GM12891 (cell line): ENCODE measurements at regions not wholly inside any gene's neighbourhood (a gene's known extent, or its start where the extent isn't known, plus 50 kb on each side); places are given as distances from the start of the nearest gene placed in this dataset.

ENCODE experiments used
- POLR2A ChIP-seq: IDR thresholded peaks from 2 replicates; pipeline ENCODE4 v1.6.1; 2011; ENCODE audit warnings: low read depth, low read length, control low read depth
- POLR2AphosphoS5 ChIP-seq: IDR thresholded peaks from 2 replicates; pipeline ENCODE4 v1.6.1; 2011; ENCODE audit warnings: low read depth, low read length, control low read depth
- TAF1 ChIP-seq: IDR thresholded peaks from 2 replicates; pipeline ENCODE4 v1.6.1; 2011; ENCODE audit warnings: low read depth, low read length, control low read depth

DNA sequence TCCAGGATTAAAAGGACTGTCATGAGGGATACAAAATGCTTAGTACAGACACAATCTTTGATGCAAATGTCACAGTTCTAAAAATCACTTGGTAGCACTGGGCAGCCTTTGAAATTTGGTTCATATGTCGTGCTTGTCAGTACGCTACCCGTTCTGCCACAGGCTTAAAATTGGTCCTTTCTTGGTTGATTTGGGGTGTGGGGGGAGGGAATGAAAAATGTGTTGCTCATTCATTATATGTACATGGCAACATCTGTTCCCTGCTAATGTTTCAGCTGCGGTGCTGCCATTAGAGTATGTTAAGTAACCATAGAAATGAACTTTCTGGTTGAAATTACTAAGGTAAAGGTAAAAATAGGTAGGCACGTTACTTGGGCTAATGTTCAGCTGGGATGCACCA is 155.4 kb upstream of the ARHGAP5 start:
- TF ChIP-seq POLR2A (no peak), POLR2AphosphoS5 (no peak), TAF1 (no peak)
